ENCODE measurements at regions not wholly inside any gene's neighbourhood (a gene's known extent, or its start where the extent isn't known, plus 50 kb on each side); places are given as distances from the start of the nearest gene placed in this dataset.

DNA sequence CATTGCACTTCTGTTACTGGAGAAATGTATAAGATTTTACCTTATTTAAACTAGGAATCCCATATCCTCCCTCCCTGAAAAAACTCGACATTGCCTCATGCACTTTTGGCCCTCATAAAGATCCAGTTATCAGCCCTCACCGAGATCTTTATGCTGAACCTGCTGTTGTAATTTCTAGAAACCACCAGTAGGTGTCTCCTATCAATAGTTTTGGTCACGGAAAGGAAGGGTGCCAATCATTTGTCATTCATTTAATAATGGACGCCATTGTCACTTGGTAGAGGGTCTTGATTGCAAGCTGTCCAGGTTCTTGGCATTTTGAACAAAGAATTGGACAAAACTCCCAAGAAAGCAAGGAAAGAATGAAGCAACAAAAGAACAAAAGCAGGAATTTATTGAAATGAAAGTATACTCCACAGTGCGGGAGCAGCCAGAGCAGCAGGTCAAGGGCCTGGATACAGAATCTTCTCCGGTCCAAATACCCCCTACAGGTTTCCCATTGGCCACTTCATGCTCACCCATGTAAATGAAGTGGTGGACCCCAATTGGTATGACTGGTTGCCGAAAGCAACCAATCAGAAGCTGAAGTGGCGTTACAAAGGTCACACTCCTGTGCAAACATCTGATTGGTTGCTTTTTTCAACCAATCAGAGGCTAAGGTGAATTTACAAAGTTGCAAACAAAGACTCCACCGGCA lies 524.3 kb downstream of the PSAT1 start:
- FAIRE-seq = peak; percentile 61
- peak; percentile 2 for DNase-seq (ENCODE audit: extremely low spot score, insufficient read length, low read depth)

DNA sequence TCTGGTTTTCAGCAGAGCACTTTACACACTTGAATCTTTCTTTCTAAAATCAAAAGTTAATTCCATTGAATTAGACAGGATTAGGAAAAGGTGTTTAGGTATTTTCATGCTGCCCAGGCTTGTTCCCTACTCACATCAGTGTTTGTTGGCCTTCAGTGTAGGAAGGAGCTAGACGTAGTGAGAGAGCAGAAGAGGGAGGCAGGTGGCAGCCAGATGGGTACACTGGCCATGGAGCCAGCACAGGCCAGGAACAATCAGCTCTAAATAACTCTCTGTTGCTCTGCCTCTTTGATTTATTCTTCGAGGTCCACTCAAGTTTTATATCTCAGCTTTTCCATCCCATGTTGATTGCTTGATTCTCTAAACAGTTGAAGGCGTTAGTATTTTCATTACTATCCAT lies 529.6 kb downstream of the PSAT1 start:
- FAIRE-seq = no peak
- no peak for DNase-seq (ENCODE audit: extremely low spot score, insufficient read length, low read depth)

- FAIRE-seq = no peak
- DNase-seq (ENCODE audit: extremely low spot score, insufficient read length, low read depth) = no peak
Observed at GRCh38 chr9:78828521-78828920, 531.6 kb downstream of the PSAT1 start.

DNA sequence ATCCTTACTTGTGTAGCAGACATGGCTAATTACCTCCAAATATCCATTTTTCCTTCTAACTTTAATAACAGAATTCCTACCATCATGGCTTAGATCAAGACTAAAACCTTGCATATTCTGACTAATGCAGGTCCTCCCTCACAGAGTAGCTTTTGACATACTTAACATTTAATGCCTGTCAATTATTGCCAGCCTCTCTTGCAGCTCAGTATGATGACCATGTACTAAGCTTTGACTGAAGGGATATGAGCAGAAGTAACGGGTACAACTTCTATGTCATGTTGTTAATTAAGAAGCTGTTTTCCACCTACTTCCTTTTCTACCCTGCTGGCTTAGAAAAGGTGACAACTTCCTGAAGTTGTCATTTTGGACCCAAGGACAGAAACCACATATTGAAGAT lies 533.4 kb downstream of the PSAT1 start:
- FAIRE-seq (no peak), DNase-seq (ENCODE audit: extremely low spot score, insufficient read length, low read depth) (no peak)

GRCh38 chr9:78831726-78832125 lies 534.8 kb downstream of the PSAT1 start:
- FAIRE-seq = no peak
- no peak for DNase-seq (ENCODE audit: extremely low spot score, insufficient read length, low read depth)

DNA sequence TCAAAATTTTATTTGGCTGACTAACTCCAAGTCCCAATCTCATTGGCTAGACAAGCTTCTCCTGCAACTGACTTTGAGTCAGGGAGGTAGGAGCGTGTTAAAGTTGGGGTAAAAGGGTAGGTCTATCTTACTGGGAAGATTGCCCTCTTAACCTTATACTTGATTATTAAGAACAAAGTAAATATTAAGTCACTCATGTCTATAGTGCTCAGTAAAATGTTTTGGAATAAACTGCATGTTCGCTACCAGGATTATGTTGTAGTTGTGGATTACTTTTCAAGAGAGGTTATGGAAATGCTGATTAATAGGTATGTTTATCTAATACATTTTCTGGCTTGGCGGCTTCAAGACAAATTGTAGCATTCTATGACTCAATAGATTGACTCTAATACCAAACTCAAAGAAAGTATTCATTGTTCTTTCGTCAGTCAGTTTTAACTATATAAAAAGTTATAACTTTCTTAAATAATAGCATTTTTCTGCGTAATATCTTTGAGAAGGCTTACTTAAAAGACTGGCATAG lies 539.1 kb downstream of the PSAT1 start:
- no peak for DNase-seq (ENCODE audit: extremely low spot score, insufficient read length, low read depth)
- FAIRE-seq = no peak

DNA sequence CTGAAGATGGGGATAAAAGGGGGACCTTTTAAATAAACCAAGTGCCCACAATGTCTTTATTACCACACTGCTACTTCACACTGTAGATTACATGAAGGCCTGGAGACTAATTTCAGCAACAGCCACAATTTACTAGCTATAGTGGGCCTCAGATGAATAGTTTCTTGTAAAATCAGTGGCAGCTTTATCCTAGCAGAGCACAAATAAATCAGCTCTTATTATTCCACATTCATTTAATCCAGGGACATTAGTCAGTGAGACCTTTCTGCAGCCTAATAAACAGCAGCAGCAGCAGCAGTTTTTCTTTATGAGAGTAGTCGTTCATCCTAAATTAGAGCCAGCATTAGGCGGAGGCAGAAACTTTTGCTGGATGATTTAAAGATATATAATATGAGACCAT lies 542.3 kb downstream of the PSAT1 start:
- DNase-seq (ENCODE audit: extremely low spot score, insufficient read length, low read depth) (no peak), FAIRE-seq (no peak)

DNA sequence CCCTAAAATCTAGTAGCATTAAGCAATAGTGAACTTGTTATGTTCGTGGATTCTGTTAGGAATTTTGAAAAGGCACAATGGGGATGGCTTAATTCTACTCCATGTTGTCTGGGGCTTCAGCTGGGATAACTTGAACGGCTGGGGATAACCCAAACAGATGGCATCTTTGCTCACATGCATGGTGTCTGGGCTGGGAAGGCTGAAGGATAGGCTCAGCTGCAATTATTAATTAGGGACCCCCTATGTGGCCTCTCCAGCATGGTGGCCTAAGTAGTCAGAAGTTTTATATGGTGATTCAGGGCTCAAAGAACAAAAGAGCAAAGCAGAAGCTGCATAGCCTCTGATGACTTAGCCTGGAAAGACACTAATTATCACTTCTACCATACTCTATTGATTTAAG lies 551.1 kb downstream of the PSAT1 start:
- no peak for FAIRE-seq

GRCh38 chr9:78856144-78856543 lies 559.2 kb downstream of the PSAT1 start:
- DNase-seq (ENCODE audit: extremely low spot score, insufficient read length, low read depth) (no peak), FAIRE-seq (no peak)

More for the DNA sequence above, 551.1 kb downstream of the PSAT1 start:
- no peak for DNase-seq (ENCODE audit: extremely low spot score, insufficient read length, low read depth)

DNA sequence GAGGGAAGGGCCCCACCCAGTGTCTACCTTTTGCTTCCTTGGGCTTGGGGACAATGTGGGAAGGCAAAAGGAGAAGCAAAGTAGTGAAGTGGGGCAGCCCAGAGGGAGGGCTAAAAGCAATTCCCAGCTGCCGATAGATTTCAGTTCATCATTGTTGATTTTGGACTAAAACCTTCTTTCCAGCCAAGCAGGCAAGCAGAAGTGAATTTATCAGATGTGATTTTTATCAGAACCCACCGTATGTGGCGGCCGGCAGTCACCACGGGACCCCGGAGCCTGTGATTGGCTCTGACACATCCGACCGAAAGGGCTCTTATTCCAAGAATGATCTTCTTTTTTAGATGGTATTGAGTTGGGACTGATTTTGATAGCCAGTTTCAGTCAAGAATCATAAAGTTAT lies 559.9 kb downstream of the PSAT1 start:
- no peak for DNase-seq (ENCODE audit: extremely low spot score, insufficient read length, low read depth)
- FAIRE-seq = no peak

- no peak for FAIRE-seq
- DNase-seq (ENCODE audit: extremely low spot score, insufficient read length, low read depth) = no peak
Observed at GRCh38 chr9:78857373-78858225, 560.7 kb downstream of the PSAT1 start.

DNA sequence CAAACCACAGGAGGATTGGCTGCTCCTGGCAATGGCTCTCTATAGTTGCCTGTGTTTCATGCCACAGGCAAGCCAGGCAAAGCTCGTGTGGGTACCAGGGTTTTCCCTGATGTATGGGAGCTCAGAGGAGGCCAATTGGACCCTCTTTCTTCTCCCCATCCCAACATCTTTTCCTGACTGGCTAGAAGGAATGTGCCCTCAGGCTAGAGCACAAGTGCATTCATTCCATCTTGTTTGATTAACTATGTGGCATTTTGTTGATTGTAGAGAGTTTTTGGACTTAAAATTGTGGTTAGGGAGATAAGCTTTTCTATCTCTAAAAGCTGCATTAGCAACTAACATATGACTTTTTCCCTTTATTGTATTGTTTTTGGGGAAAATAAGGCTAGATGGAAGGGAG lies 561.3 kb downstream of the PSAT1 start:
- FAIRE-seq (no peak), DNase-seq (ENCODE audit: extremely low spot score, insufficient read length, low read depth) (no peak)

- no peak for DNase-seq (ENCODE audit: extremely low spot score, insufficient read length, low read depth)
- no peak for FAIRE-seq
Observed at GRCh38 chr9:78860801-78861475, 564.0 kb downstream of the PSAT1 start.

- FAIRE-seq = no peak
- no peak for DNase-seq (ENCODE audit: extremely low spot score, insufficient read length, low read depth)
Observed at GRCh38 chr9:78863531-78863930, 566.6 kb downstream of the PSAT1 start.

- DNase-seq (ENCODE audit: extremely low spot score, insufficient read length, low read depth) = no peak
- no peak for FAIRE-seq
Observed at GRCh38 chr9:78865737-78866136, 568.8 kb downstream of the PSAT1 start.

DNA sequence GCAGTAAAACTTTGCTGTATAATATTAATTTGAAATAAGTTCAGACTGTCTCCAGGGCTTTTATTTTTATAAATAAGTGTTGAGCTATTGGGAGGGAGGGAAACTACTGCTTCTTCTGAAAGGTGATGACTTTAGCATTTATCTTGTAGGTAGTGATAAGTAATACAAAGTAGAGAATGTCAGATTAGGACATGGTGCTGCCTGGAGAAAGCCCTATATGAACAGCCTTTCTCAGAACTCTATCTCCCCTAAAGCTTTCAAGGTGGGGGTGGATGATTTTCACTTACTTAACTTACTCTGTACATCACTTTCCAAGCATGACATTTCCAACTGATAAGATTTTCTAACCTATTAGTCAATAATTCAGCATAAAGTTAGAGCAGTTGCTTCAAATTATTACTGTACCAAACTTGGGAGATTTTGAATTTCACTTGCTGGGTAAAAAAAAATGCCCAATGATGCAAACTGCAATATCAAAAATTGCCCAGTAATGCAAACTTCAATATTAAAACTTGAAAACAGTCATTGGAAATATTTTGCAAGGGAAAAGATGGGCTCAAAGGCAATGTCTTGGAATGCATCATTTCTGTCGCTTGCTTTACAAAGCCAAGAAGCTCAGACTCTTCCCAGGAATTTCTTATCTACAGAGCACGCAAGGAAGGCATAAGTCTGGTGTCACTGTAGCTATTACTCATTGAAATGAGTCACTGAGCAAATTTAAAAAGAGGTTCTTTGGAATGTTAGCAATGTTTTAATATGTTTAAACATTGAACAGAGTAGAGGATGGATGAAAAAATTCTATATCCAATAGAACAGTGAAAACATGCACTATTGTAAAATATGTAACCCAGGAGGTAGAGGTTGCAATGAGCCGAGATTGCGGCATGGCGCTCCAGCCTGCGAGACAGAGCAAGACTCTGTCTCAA lies 569.5 kb downstream of the PSAT1 start:
- DNase-seq (ENCODE audit: extremely low spot score, insufficient read length, low read depth) (no peak), FAIRE-seq (no peak)

DNA sequence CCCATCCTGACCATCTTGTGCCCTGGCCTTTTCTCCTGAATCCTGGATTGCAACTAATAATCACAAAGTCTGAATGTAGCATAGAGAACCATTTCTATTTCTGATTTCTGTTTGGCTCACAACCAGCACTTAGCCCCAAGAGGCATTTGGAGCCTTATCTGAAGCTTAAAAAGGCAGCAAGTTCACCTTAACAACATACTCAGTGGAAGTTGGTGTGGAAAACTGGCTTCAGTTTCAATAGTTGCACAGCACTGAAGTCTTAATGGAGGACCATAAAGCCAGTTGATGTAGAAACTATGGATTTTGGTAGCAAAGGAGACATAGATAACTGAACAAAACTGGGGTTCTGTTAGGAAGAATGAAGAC lies 574.1 kb downstream of the PSAT1 start:
- FAIRE-seq = no peak
- DNase-seq (ENCODE audit: extremely low spot score, insufficient read length, low read depth) = no peak

DNA sequence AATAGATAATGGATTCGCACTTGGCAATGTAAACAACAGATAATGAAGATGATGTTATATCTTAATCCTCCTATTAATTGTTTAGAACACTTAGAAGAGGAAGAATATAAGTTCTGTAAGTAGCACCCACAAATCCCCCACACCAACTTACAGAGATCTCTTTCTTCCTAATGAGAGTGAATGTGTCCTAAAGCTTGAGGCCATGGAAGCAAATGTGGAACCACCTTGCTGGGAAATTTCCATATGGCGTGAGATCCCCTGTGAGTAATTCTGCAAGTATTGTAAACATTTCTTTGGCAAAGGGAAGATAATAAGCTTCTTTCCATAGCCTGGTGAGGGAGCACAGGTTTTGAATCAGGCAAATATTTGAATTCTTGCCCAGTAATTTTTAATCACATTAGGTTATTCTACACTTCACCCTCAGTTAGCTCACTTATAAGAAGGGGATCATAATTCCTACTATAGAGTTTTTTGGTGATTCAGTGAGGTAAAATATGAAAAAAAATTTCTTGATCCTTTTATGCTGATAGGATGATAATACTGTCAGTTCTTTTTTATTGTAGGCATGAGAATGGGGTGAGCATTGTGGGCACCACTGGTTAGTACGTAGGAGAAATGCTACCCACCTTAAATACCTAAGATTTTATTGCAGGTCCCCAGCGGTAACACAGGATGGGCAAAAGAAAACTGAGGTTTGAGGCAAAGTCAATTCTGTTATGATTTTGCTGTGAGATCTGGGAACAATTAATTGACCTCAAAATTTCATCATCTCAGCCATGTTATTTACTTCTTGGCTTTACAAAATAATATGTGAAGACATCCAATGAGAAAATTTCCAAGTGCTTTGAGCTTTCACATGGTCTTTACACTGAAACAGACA lies 574.8 kb downstream of the PSAT1 start:
- no peak for FAIRE-seq
- no peak for DNase-seq (ENCODE audit: extremely low spot score, insufficient read length, low read depth)

- FAIRE-seq (no peak), DNase-seq (ENCODE audit: extremely low spot score, insufficient read length, low read depth) (no peak)
Observed at GRCh38 chr9:78874061-78874460, 577.1 kb downstream of the PSAT1 start.
